ENCODE measurements at regions not wholly inside any gene's neighbourhood (a gene's known extent, or its start where the extent isn't known, plus 50 kb on each side); places are given as distances from the start of the nearest gene placed in this dataset.
"Not testable (repeated sequence)": the region's sequence is repeated elsewhere in the genome, so short reads cannot be mapped to it uniquely, and the experiment has no call there.

DNA sequence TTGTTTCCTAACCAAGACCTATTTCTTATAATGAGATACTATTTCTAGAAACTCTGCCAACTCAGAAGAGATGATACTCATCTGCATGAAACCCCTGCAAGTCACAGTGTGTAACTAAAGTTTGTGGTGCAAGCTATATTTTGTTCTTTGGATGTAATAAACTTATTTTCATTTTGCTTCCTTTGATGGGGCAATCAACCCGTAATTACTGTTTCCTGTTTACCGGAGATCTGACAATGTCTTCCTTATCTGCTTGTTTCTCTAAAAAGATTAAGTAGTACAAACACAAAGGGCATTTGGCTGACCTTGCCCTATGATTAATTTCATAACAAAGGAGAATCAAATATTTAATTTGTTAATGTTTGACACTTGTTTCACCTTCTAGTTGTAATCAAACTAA, 846.6 kb upstream of the ANO3 start:
- DNase-seq (no peak), ATAC-seq (no peak)
- Mint-ChIP-seq H3K4me3 (no peak overlapping the region), H3K27me3 (no peaks in the 10 kb centered on the region), H3K27ac (no peak overlapping the region), H3K9me3 (ENCODE audit: low read depth) (peaks cover 8% of the 10 kb centered on the region), H3K36me3 (no peaks in the 10 kb centered on the region), H3K4me1 (no peaks in the 10 kb centered on the region)
- CTCF ChIA-PET, result no interaction called here

DNA sequence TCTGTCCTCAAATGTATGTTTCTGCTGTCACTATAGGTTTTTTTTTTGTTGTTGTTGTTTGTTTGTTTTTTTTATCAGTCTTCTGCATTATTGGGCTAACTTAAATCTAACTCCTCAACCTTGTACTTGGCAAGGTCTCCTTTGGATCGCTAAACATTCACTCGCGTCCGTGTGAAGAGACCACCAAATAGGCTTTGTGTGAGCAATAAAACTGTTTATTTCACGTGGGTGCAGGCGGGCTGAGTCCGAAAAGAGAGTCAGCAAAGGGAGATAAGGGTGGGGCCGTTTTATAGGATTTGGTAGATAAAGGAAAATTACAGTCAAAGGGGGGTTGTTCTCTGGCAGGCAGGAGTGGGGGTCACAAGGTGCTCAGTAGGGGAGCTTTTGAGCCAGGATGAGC, 845.6 kb upstream of the ANO3 start:
- H3K9me3 Mint-ChIP-seq (ENCODE audit: low read depth); H3K4me1 Mint-ChIP-seq; H3K27me3 Mint-ChIP-seq; ATAC-seq; H3K4me3 Mint-ChIP-seq; CTCF ChIA-PET; H3K27ac Mint-ChIP-seq; H3K36me3 Mint-ChIP-seq; DNase-seq: not testable (repeated sequence)

GRCh38 chr11:25488176-25488575, 843.8 kb upstream of the ANO3 start:
- H3K36me3 Mint-ChIP-seq; H3K27ac Mint-ChIP-seq; H3K9me3 Mint-ChIP-seq (ENCODE audit: low read depth); H3K4me1 Mint-ChIP-seq; CTCF ChIA-PET; DNase-seq; H3K4me3 Mint-ChIP-seq; H3K27me3 Mint-ChIP-seq; ATAC-seq: not testable (repeated sequence)

DNA sequence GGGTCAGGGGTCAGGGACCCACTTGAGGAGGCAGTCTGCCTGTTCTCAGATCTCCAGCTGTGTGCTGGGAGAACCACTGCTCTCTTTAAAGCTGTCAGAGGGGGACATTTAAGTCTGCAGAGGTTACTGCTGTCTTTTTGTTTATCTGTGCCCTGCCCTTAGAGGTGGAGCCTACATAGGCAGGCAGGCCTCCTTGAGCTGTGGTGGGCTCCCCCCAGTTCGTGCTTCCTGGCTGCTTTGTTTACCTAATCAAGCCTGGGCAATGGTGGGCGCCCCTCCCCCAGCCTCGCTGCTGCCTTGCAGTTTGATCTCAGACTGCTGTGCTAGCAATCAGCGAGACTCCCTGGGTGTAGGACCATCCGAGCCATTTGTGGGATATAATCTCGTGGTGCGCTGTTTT, 830.5 kb upstream of the ANO3 start:
- H3K9me3 Mint-ChIP-seq (ENCODE audit: low read depth); H3K4me3 Mint-ChIP-seq; DNase-seq; H3K4me1 Mint-ChIP-seq; H3K36me3 Mint-ChIP-seq; ATAC-seq; CTCF ChIA-PET; H3K27me3 Mint-ChIP-seq; H3K27ac Mint-ChIP-seq: not testable (repeated sequence)

DNA sequence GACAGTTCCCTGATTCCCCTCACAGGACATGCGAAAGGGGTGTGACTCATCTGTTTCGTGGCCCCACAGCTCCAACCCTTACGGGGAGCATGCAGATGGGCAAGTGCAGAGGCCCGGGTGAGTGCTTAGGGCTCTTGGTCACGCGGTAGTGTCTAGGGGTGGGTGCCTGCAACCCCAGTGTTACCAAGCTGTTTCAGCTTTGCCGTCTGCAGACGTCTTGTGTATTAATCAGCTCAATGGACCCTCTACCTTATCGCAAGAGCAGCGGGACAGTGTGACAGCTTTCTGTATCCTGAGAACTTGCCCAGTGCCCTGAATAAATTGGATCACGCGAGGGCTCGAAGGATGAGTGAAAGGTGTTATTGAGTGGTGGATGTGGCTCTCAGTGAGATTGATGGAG, 816.4 kb upstream of the ANO3 start:
- ATAC-seq (no peak), DNase-seq (no peak)
- CTCF ChIA-PET, result no interaction called here
- H3K9me3 Mint-ChIP-seq (ENCODE audit: low read depth), result peaks cover 5% of the 10 kb centered on the region
- no peaks in the 10 kb centered on the region for H3K36me3 Mint-ChIP-seq
- H3K27ac Mint-ChIP-seq, result no peak overlapping the region
- H3K4me1 Mint-ChIP-seq, result no peaks in the 10 kb centered on the region
- no peak overlapping the region for H3K4me3 Mint-ChIP-seq
- H3K27me3 Mint-ChIP-seq, result no peaks in the 10 kb centered on the region

- DNase-seq, result no peak
- Mint-ChIP-seq H3K4me3 (no peak overlapping the region), H3K27me3 (no peaks in the 10 kb centered on the region), H3K4me1 (no peaks in the 10 kb centered on the region), H3K27ac (no peak overlapping the region), H3K36me3 (no peaks in the 10 kb centered on the region), H3K9me3 (ENCODE audit: low read depth) (peaks cover 8% of the 10 kb centered on the region)
- no peak for ATAC-seq
- CTCF ChIA-PET, result no interaction called here
These were observed 811.5 kb upstream of the ANO3 start for GRCh38 chr11:25520459-25520858.

DNA sequence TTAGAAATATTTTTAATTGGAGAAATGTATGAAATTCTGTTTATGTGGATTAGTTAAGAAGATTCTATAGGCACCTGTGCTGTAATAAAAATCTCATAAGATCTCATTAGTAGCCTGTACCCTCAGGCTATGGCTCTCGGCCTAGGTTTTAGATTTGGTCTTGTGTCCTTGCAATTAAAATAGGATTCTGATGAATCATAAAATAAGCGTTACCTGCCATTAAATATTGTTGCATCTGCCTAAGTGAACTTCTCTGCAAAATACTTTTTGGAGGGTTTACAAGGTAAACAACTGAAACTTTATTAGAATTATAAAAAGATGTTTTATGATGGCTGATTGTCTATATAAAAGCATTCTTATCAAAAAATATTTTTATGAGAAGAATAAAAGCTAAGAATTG, 804.1 kb upstream of the ANO3 start:
- no peaks in the 10 kb centered on the region for H3K36me3 Mint-ChIP-seq
- no peaks in the 10 kb centered on the region for H3K4me1 Mint-ChIP-seq
- H3K9me3 Mint-ChIP-seq (ENCODE audit: low read depth), result peaks cover 5% of the 10 kb centered on the region
- no peak overlapping the region for H3K27ac Mint-ChIP-seq
- no peaks in the 10 kb centered on the region for H3K27me3 Mint-ChIP-seq
- ATAC-seq (no peak), DNase-seq (no peak)
- CTCF ChIA-PET, result no interaction called here
- H3K4me3 Mint-ChIP-seq, result no peak overlapping the region

- no peaks in the 10 kb centered on the region for H3K36me3 Mint-ChIP-seq
- DNase-seq, result no peak
- ATAC-seq, result no peak
- H3K4me1 Mint-ChIP-seq, result no peaks in the 10 kb centered on the region
- no peak overlapping the region for H3K27ac Mint-ChIP-seq
- H3K4me3 Mint-ChIP-seq, result no peak overlapping the region
- no peaks in the 10 kb centered on the region for H3K27me3 Mint-ChIP-seq
- peaks cover 13% of the 10 kb centered on the region for H3K9me3 Mint-ChIP-seq (ENCODE audit: low read depth)
- CTCF ChIA-PET, result no interaction called here
These were observed 802.4 kb upstream of the ANO3 start for GRCh38 chr11:25529572-25529971.

GRCh38 chr11:25535467-25536272, 796.3 kb upstream of the ANO3 start:
- DNase-seq (no peak), ATAC-seq (no peak)
- CTCF ChIA-PET, result no interaction called here
- peaks cover 17% of the 10 kb centered on the region for H3K9me3 Mint-ChIP-seq (ENCODE audit: low read depth)
- H3K4me3 Mint-ChIP-seq, result no peak overlapping the region
- no peaks in the 10 kb centered on the region for H3K36me3 Mint-ChIP-seq
- H3K4me1 Mint-ChIP-seq, result no peaks in the 10 kb centered on the region
- H3K27me3 Mint-ChIP-seq, result no peaks in the 10 kb centered on the region
- no peak overlapping the region for H3K27ac Mint-ChIP-seq

DNA sequence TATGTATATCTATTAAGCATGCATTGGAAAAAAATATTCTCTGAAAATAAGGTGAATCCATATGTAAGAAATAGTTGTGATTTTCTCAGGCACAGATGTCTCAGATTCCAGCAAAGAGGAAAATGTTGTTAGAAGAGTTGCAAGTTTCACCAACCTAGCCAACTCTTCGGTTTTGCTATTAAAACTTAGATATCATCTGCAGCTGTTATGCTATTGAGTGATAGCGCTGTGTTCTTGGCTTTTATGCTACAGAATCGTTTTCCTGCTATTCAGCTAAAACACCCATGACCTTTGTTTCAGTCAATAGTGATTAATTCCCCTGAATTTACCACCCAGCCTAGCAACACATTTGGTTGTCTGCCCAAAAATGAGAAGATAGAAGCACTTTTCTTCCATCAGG, 795.6 kb upstream of the ANO3 start:
- Mint-ChIP-seq H3K27me3 (no peaks in the 10 kb centered on the region), H3K9me3 (ENCODE audit: low read depth) (peaks cover 17% of the 10 kb centered on the region), H3K27ac (no peak overlapping the region), H3K36me3 (no peaks in the 10 kb centered on the region), H3K4me1 (no peaks in the 10 kb centered on the region), H3K4me3 (no peak overlapping the region)
- DNase-seq (no peak), ATAC-seq (no peak)
- CTCF ChIA-PET, result no interaction called here

- Mint-ChIP-seq H3K27me3 (no peaks in the 10 kb centered on the region), H3K4me3 (no peak overlapping the region), H3K4me1 (no peaks in the 10 kb centered on the region), H3K27ac (no peak overlapping the region), H3K9me3 (ENCODE audit: low read depth) (peaks cover 23% of the 10 kb centered on the region), H3K36me3 (no peaks in the 10 kb centered on the region)
- CTCF ChIA-PET, result interaction anchor here (0.8 kb wide), 1 partner anchor 365 kb away, joined by 3 read pairs; no protein-coding TSS in a partner anchor
- ATAC-seq (no peak), DNase-seq (no peak)
These were observed 794.5 kb upstream of the ANO3 start for GRCh38 chr11:25537393-25537792.

DNA sequence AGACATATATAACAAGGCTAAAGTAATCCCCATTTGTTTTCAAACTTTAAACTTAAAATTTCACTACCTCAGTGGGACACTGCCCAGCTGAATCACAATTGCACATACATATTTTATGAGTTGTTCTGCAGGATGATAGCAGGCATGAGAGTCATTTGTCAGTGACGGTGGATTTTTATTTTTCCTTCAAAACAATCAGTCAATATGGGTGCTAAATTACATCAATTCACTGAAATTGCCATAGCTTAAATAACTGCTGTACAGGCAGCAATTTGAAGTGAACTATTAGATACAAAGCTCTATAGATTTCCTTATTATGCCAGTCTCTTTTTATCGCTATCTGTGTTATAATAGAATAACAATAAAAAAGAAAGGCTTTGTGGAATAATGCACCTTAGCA, 784.6 kb upstream of the ANO3 start:
- H3K27me3 Mint-ChIP-seq, result no peaks in the 10 kb centered on the region
- CTCF ChIA-PET, result no interaction called here
- DNase-seq (no peak), ATAC-seq (no peak)
- no peak overlapping the region for H3K4me3 Mint-ChIP-seq
- H3K4me1 Mint-ChIP-seq, result no peaks in the 10 kb centered on the region
- no peaks in the 10 kb centered on the region for H3K36me3 Mint-ChIP-seq
- peaks cover 11% of the 10 kb centered on the region for H3K9me3 Mint-ChIP-seq (ENCODE audit: low read depth)
- H3K27ac Mint-ChIP-seq, result no peak overlapping the region

GRCh38 chr11:25562417-25562816, 769.5 kb upstream of the ANO3 start:
- H3K4me3 Mint-ChIP-seq, result no peak overlapping the region
- no peaks in the 10 kb centered on the region for H3K4me1 Mint-ChIP-seq
- peaks cover 4% of the 10 kb centered on the region for H3K9me3 Mint-ChIP-seq (ENCODE audit: low read depth)
- DNase-seq, result no peak
- H3K27me3 Mint-ChIP-seq, result no peaks in the 10 kb centered on the region
- no peaks in the 10 kb centered on the region for H3K36me3 Mint-ChIP-seq
- H3K27ac Mint-ChIP-seq, result no peak overlapping the region
- CTCF ChIA-PET, result no interaction called here
- ATAC-seq, result no peak

DNA sequence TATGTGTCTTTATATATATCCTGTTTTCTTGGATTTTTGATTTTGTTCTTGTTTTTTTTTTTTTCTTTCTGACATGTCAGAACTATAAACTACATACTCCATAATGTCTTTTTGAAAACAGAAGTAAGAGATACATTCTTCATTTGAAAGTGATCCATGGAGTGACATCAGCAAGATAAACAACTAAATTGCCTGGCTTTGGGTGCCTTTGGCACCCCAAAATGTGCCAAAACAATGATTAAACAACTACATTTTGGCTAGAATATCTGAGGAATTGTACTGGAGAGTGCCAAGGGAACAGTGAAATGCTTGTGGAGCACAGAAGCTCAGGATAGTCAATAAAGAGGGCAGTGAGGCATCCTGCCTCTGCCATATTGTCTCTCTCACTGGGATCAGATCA, 766.1 kb upstream of the ANO3 start:
- ATAC-seq (no peak), DNase-seq (no peak)
- CTCF ChIA-PET, result no interaction called here
- H3K9me3 Mint-ChIP-seq (ENCODE audit: low read depth), result peaks cover 7% of the 10 kb centered on the region
- H3K27me3 Mint-ChIP-seq, result no peaks in the 10 kb centered on the region
- no peaks in the 10 kb centered on the region for H3K36me3 Mint-ChIP-seq
- no peak overlapping the region for H3K27ac Mint-ChIP-seq
- no peak overlapping the region for H3K4me3 Mint-ChIP-seq
- no peaks in the 10 kb centered on the region for H3K4me1 Mint-ChIP-seq
